GM10266 (cell line): ENCODE measurements at regions not wholly inside any gene's neighbourhood (a gene's known extent, or its start where the extent isn't known, plus 50 kb on each side); places are given as distances from the start of the nearest gene placed in this dataset.

ENCODE experiments used
- DNase-seq: peaks from one replicate; pipeline ENCODE4 v3.0.0; 2012; ENCODE audit errors: extremely low spot score
- TF ChIP-seq, protein P1 (sequence below): IDR thresholded peaks from 2 replicates; pipeline ENCODE4 v1.5.1; 2012; ENCODE audit warnings: mild to moderate bottlenecking, low read depth; ENCODE audit not compliant: control insufficient read depth, insufficient read depth; ENCODE audit errors: missing control alignments

GRCh38 chr13:78845656-78846365 lies 186.9 kb upstream of the OBI1 start:
- no peak for DNase-seq
- TF ChIP-seq, protein P1, sequence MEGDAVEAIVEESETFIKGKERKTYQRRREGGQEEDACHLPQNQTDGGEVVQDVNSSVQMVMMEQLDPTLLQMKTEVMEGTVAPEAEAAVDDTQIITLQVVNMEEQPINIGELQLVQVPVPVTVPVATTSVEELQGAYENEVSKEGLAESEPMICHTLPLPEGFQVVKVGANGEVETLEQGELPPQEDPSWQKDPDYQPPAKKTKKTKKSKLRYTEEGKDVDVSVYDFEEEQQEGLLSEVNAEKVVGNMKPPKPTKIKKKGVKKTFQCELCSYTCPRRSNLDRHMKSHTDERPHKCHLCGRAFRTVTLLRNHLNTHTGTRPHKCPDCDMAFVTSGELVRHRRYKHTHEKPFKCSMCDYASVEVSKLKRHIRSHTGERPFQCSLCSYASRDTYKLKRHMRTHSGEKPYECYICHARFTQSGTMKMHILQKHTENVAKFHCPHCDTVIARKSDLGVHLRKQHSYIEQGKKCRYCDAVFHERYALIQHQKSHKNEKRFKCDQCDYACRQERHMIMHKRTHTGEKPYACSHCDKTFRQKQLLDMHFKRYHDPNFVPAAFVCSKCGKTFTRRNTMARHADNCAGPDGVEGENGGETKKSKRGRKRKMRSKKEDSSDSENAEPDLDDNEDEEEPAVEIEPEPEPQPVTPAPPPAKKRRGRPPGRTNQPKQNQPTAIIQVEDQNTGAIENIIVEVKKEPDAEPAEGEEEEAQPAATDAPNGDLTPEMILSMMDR, result no peak

- no peak for DNase-seq
- TF ChIP-seq, protein P1, result no peak
These were observed 185.2 kb upstream of the OBI1 start for GRCh38 chr13:78844106-78844505.

DNA sequence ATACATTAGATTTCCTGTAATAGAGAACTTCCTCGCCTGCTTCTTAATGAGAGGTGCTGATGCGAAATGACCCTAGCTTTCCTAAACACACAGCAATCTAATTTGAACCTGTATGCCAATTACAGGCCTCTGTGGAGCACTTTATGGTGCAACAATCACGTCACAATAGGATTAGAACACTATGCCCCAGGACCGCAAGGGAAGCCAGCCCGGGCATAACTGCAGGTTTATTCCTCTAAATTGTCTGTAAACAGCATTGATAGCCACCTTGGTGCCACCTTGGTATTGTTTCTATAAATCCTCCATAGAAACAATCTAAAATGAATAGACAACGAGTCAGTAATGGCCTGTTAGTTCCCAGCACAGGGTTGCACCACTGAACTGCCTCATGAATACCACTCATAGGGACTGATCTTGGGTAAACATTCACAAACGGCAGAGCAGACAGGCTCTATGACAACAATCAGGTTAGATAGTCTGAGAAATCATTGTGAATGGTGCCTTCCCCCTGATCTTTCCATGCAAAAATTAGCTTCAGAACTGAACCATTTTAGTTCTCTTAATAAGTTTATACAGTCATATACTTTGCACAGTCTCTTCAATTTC lies 182.5 kb upstream of the OBI1 start:
- DNase-seq, result no peak
- TF ChIP-seq, protein P1, result no peak

GRCh38 chr13:78836238-78836784 lies 177.4 kb upstream of the OBI1 start:
- TF ChIP-seq, protein P1, result no peak
- no peak for DNase-seq

DNA sequence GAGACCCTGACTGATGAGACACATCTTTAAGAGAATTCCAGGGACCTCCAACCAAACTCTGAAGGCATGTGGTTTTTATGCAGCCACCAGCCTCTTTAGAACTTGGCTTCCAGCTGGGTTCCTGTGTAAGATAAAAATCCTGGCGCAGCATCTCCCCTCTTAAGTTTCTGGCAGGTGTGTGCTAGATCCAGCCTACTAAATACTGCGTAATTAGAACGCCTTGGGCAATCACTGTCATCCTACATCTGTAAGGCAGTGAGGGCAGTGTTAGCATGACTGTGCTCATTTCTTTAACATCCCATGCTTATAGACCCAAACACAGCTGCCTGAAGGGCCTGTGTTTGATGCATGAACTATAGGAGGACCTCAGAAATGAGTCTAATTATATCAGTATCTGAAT lies 173.5 kb upstream of the OBI1 start:
- DNase-seq, result no peak
- TF ChIP-seq, protein P1, result no peak

- no peak for DNase-seq
- TF ChIP-seq, protein P1, result no peak
These were observed 171.6 kb upstream of the OBI1 start for GRCh38 chr13:78830508-78830907.

GRCh38 chr13:78829821-78830220 lies 170.9 kb upstream of the OBI1 start:
- no peak for DNase-seq
- TF ChIP-seq, protein P1, result no peak
